MM.1S (cell line): ENCODE measurements at regions not wholly inside any gene's neighbourhood (a gene's known extent, or its start where the extent isn't known, plus 50 kb on each side); places are given as distances from the start of the nearest gene placed in this dataset.

Experiments
- EZH2 ChIP-seq: fragments of 300-600 bp; sonication (generic); optimal IDR thresholded peaks from 2 replicates; pipeline ENCODE3; 2017; ENCODE audit warnings: low read depth, mild to moderate bottlenecking, antibody characterized with exemption, low read length, mixed read lengths
- EZH2phosphoT487 ChIP-seq: fragments of 300-600 bp; sonication (generic); IDR thresholded peaks from 2 replicates; pipeline ENCODE4 v1.6.1; 2018; ENCODE audit warnings: antibody characterized with exemption, low read length
- TF ChIP-seq, protein P1 (sequence below): fragments of 300-600 bp; sonication (generic); IDR thresholded peaks from 2 replicates; pipeline ENCODE4 v1.5.1; 2016; ENCODE audit warnings: antibody characterized with exemption, low read length, mixed read lengths

DNA sequence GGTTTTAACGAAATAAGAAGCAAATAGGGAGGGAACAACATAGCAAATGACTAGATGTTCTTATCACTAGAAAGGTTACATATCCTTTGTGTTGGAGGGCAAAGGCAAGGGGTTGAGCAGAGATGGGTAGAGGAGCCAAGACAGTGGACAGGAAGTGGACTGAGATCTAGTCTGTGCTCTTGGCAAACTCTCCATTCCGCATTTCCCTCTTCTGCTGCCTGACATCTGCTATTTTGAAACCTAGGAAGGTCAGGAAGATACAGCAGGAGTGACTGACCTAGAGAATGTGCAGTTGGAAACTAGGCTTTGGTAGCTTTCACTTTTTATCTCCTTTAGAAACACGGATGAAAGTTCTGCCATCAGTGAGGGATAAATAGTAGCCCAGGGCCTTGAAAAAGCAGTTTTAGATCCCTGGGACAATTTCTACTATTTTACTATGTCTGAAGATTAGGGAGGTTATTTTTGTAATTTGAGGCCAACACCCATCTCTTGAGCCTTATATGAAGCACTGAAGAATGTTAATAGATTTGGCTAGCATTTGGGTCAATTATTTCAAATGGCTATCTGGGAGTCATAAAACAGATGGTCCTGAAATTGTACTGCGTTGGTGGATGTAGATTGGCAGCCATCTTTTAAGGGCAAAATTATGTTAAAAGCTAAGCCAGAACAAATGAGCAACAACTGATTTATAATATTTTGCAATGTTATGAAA, 410.3 kb downstream of the PCNX1 start:
- TF ChIP-seq EZH2, result no peak
- TF ChIP-seq, protein P1, sequence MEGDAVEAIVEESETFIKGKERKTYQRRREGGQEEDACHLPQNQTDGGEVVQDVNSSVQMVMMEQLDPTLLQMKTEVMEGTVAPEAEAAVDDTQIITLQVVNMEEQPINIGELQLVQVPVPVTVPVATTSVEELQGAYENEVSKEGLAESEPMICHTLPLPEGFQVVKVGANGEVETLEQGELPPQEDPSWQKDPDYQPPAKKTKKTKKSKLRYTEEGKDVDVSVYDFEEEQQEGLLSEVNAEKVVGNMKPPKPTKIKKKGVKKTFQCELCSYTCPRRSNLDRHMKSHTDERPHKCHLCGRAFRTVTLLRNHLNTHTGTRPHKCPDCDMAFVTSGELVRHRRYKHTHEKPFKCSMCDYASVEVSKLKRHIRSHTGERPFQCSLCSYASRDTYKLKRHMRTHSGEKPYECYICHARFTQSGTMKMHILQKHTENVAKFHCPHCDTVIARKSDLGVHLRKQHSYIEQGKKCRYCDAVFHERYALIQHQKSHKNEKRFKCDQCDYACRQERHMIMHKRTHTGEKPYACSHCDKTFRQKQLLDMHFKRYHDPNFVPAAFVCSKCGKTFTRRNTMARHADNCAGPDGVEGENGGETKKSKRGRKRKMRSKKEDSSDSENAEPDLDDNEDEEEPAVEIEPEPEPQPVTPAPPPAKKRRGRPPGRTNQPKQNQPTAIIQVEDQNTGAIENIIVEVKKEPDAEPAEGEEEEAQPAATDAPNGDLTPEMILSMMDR, result no peak
- TF ChIP-seq EZH2phosphoT487, result no peak
